PC-9 (cell line): ENCODE measurements at regions not wholly inside any gene's neighbourhood (a gene's known extent, or its start where the extent isn't known, plus 50 kb on each side); places are given as distances from the start of the nearest gene placed in this dataset.
"Not testable (repeated sequence)": the region's sequence is repeated elsewhere in the genome, so short reads cannot be mapped to it uniquely, and the experiment has no call there.

Experiments used
- CTCF ChIP-seq: fragments of 200-600 bp; sonication (generic); conservative IDR thresholded peaks from 2 replicates; pipeline ENCODE4 v1.6.1; 2017; ENCODE audit warnings: mixed run types, antibody characterized with exemption, mild to moderate bottlenecking, moderate library complexity
- EZH2 ChIP-seq: fragments of 200-600 bp; sonication (generic); IDR thresholded peaks from 2 replicates; pipeline ENCODE4 v1.8.0; 2017; ENCODE audit warnings: antibody characterized with exemption, low read depth

GRCh38 chr15:99494536-99495233 is 71.1 kb upstream of the MEF2A start:
- not testable (repeated sequence) for TF ChIP-seq CTCF, EZH2
